ENCODE measurements at regions not wholly inside any gene's neighbourhood (a gene's known extent, or its start where the extent isn't known, plus 50 kb on each side); places are given as distances from the start of the nearest gene placed in this dataset.

DNA sequence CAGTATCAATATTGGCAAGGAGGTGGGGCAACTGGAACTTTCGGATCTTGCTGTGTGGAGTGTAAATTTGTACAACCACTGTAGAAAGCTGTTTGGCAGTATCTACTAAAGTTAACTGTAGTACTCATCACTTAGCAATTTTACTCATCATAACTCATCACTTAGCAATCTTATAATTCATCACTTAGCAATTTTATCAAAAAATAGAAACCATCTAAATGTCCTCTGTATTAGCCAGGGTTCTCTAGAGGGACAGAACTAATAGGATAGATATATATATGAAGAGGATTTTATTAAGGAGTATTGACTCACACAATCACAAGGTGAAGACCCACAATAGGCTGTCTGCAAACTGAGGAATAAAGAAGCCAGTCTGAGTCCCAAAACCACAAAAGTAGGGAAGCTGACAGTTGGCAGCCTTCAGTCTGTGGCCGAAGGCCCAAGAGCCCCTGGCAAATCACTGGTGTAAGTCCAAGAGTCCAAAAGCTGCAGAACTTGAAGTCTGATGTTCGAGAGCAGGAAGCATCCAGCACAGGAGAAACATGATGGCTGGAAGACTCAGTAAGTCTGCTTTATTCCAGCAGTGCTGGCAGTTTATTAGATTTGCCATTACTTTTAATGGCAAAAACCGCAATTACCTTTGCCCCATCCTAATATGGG is 92.9 kb upstream of the USP47 start:
- ATAC-seq (no peak), DNase-seq (ENCODE audit: low spot score) (no peak)
- H3K4me3 ChIP-seq, result no peak overlapping the region
- no peak overlapping the region for H3K4me3 Mint-ChIP-seq
- H3K27me3 Mint-ChIP-seq (ENCODE audit: insufficient read depth, low read depth, poor library complexity), result peaks cover 4% of the 10 kb centered on the region
- no peak for TF ChIP-seq POLR2AphosphoS5 (IDR thresholded peaks at IDR 0.05; ENCODE audit: low read depth)
- TF ChIP-seq, protein P1, sequence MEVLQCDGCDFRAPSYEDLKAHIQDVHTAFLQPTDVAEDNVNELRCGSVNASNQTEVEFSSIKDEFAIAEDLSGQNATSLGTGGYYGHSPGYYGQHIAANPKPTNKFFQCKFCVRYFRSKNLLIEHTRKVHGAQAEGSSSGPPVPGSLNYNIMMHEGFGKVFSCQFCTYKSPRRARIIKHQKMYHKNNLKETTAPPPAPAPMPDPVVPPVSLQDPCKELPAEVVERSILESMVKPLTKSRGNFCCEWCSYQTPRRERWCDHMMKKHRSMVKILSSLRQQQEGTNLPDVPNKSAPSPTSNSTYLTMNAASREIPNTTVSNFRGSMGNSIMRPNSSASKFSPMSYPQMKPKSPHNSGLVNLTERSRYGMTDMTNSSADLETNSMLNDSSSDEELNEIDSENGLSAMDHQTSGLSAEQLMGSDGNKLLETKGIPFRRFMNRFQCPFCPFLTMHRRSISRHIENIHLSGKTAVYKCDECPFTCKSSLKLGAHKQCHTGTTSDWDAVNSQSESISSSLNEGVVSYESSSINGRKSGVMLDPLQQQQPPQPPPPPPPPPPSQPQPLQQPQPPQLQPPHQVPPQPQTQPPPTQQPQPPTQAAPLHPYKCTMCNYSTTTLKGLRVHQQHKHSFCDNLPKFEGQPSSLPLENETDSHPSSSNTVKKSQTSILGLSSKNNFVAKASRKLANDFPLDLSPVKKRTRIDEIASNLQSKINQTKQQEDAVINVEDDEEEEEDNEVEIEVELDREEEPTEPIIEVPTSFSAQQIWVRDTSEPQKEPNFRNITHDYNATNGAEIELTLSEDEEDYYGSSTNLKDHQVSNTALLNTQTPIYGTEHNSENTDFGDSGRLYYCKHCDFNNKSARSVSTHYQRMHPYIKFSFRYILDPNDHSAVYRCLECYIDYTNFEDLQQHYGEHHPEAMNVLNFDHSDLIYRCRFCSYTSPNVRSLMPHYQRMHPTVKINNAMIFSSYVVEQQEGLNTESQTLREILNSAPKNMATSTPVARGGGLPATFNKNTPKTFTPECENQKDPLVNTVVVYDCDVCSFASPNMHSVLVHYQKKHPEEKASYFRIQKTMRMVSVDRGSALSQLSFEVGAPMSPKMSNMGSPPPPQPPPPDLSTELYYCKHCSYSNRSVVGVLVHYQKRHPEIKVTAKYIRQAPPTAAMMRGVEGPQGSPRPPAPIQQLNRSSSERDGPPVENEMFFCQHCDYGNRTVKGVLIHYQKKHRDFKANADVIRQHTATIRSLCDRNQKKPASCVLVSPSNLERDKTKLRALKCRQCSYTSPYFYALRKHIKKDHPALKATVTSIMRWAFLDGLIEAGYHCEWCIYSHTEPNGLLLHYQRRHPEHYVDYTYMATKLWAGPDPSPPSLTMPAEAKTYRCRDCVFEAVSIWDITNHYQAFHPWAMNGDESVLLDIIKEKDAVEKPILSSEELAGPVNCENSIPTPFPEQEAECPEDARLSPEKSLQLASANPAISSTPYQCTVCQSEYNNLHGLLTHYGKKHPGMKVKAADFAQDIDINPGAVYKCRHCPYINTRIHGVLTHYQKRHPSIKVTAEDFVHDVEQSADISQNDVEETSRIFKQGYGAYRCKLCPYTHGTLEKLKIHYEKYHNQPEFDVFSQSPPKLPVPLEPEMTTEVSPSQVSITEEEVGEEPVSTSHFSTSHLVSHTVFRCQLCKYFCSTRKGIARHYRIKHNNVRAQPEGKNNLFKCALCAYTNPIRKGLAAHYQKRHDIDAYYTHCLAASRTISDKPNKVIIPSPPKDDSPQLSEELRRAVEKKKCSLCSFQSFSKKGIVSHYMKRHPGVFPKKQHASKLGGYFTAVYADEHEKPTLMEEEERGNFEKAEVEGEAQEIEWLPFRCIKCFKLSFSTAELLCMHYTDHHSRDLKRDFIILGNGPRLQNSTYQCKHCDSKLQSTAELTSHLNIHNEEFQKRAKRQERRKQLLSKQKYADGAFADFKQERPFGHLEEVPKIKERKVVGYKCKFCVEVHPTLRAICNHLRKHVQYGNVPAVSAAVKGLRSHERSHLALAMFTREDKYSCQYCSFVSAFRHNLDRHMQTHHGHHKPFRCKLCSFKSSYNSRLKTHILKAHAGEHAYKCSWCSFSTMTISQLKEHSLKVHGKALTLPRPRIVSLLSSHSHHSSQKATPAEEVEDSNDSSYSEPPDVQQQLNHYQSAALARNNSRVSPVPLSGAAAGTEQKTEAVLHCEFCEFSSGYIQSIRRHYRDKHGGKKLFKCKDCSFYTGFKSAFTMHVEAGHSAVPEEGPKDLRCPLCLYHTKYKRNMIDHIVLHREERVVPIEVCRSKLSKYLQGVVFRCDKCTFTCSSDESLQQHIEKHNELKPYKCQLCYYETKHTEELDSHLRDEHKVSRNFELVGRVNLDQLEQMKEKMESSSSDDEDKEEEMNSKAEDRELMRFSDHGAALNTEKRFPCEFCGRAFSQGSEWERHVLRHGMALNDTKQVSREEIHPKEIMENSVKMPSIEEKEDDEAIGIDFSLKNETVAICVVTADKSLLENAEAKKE (CRISPR knock-in tag; IDR thresholded peaks at IDR 0.05), result no peak
- no peak for TF ChIP-seq JUNB (IDR thresholded peaks at IDR 0.05; ENCODE audit: unreplicated experiment)
- TF ChIP-seq NANOG (IDR thresholded peaks at IDR 0.05; ENCODE audit: borderline replicate concordance), result no peak
- TF ChIP-seq, protein P2, sequence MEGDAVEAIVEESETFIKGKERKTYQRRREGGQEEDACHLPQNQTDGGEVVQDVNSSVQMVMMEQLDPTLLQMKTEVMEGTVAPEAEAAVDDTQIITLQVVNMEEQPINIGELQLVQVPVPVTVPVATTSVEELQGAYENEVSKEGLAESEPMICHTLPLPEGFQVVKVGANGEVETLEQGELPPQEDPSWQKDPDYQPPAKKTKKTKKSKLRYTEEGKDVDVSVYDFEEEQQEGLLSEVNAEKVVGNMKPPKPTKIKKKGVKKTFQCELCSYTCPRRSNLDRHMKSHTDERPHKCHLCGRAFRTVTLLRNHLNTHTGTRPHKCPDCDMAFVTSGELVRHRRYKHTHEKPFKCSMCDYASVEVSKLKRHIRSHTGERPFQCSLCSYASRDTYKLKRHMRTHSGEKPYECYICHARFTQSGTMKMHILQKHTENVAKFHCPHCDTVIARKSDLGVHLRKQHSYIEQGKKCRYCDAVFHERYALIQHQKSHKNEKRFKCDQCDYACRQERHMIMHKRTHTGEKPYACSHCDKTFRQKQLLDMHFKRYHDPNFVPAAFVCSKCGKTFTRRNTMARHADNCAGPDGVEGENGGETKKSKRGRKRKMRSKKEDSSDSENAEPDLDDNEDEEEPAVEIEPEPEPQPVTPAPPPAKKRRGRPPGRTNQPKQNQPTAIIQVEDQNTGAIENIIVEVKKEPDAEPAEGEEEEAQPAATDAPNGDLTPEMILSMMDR (conservative IDR thresholded peaks at IDR 0.05; ENCODE audit: low read depth in 2 of 2), result no peak
- TF ChIP-seq CREB1 (CRISPR knock-in tag; IDR thresholded peaks at IDR 0.05; ENCODE audit: low read depth), result no peak
- no peak for TF ChIP-seq EZH2 (IDR thresholded peaks at IDR 0.05; ENCODE audit: low read depth, unreplicated experiment)
- TF ChIP-seq, protein P3, sequence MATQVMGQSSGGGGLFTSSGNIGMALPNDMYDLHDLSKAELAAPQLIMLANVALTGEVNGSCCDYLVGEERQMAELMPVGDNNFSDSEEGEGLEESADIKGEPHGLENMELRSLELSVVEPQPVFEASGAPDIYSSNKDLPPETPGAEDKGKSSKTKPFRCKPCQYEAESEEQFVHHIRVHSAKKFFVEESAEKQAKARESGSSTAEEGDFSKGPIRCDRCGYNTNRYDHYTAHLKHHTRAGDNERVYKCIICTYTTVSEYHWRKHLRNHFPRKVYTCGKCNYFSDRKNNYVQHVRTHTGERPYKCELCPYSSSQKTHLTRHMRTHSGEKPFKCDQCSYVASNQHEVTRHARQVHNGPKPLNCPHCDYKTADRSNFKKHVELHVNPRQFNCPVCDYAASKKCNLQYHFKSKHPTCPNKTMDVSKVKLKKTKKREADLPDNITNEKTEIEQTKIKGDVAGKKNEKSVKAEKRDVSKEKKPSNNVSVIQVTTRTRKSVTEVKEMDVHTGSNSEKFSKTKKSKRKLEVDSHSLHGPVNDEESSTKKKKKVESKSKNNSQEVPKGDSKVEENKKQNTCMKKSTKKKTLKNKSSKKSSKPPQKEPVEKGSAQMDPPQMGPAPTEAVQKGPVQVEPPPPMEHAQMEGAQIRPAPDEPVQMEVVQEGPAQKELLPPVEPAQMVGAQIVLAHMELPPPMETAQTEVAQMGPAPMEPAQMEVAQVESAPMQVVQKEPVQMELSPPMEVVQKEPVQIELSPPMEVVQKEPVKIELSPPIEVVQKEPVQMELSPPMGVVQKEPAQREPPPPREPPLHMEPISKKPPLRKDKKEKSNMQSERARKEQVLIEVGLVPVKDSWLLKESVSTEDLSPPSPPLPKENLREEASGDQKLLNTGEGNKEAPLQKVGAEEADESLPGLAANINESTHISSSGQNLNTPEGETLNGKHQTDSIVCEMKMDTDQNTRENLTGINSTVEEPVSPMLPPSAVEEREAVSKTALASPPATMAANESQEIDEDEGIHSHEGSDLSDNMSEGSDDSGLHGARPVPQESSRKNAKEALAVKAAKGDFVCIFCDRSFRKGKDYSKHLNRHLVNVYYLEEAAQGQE (IDR thresholded peaks at IDR 0.05; ENCODE audit: unreplicated experiment), result no peak
- no peak for TF ChIP-seq ZNF114 (CRISPR knock-in tag; IDR thresholded peaks at IDR 0.05)
- H3K79me2 ChIP-seq (replicated peaks; ENCODE audit: insufficient read depth), result no peaks in the 10 kb centered on the region
- peaks cover 6% of the 10 kb centered on the region; the same call in 1 of the 3 replicates for H3K36me3 Mint-ChIP-seq (ENCODE audit: low read depth)
- H3K4me1 Mint-ChIP-seq, result peaks cover 9% of the 10 kb centered on the region
- peaks cover 8% of the 10 kb centered on the region for H3K9me2 ChIP-seq (ENCODE audit: insufficient read depth)
- no peak overlapping the region for H3K4me2 ChIP-seq
- H3K27ac Mint-ChIP-seq, result no peak overlapping the region
- no peak overlapping the region for H3K27ac ChIP-seq (ENCODE audit: low read depth)
- no peaks in the 10 kb centered on the region for H3K27me3 ChIP-seq (ENCODE audit: insufficient read depth)
- H3K9me3 Mint-ChIP-seq, result peaks cover 15% of the 10 kb centered on the region; the same call in 2 of the 3 replicates
- H3F3A ChIP-seq (replicated peaks; ENCODE audit: low read depth), result no peaks in the 10 kb centered on the region
- H2AFZ ChIP-seq, result no peak overlapping the region
- no peaks in the 10 kb centered on the region for H4K20me1 ChIP-seq (replicated peaks; ENCODE audit: insufficient read depth)
- H3K36me3 ChIP-seq (ENCODE audit: insufficient read depth), result no peaks in the 10 kb centered on the region
- no peaks in the 10 kb centered on the region for H3K4me1 ChIP-seq (ENCODE audit: insufficient read depth)
